NCI-H2171 (cell line): ENCODE measurements at regions not wholly inside any gene's neighbourhood (a gene's known extent, or its start where the extent isn't known, plus 50 kb on each side); places are given as distances from the start of the nearest gene placed in this dataset.
"Not testable (repeated sequence)": the region's sequence is repeated elsewhere in the genome, so short reads cannot be mapped to it uniquely, and the experiment has no call there.

ENCODE experiments used
- DNase-seq: peaks from one replicate; lab custom pipeline; 2025; lab: John Stamatoyannopoulos, UW

- DNase-seq = no peak
Observed at GRCh38 chr2:47295131-47295980, 73.8 kb upstream of the EPCAM start.

- DNase-seq = no peak
Observed at GRCh38 chr2:47293976-47294375, 75.1 kb upstream of the EPCAM start.

GRCh38 chr2:47288864-47289263 lies 80.2 kb upstream of the EPCAM start:
- DNase-seq = no peak

- DNase-seq = no peak
Observed at GRCh38 chr2:47283659-47284058, 85.5 kb upstream of the EPCAM start.

- DNase-seq = no peak
Observed at GRCh38 chr2:47282621-47283272, 86.4 kb upstream of the EPCAM start.

- not testable (repeated sequence) for DNase-seq
Observed at GRCh38 chr2:47279525-47279924, 89.6 kb upstream of the EPCAM start.

- DNase-seq = no peak
Observed at GRCh38 chr2:47277987-47278386, 91.1 kb upstream of the EPCAM start.

- no peak for DNase-seq
Observed at GRCh38 chr2:47277187-47277586, 91.9 kb upstream of the EPCAM start.

GRCh38 chr2:47276061-47276460 lies 93.0 kb upstream of the EPCAM start:
- DNase-seq = no peak

- no peak for DNase-seq
Observed at GRCh38 chr2:47274054-47274782, 94.9 kb upstream of the EPCAM start.

- no peak for DNase-seq
Observed at GRCh38 chr2:47272905-47273758, 96.0 kb upstream of the EPCAM start.

GRCh38 chr2:47272031-47272864 lies 95.9 kb upstream of the CALM2 start:
- DNase-seq = no peak

- DNase-seq = peak; percentile 14
Observed at GRCh38 chr2:47271054-47272000, 95.0 kb upstream of the CALM2 start.

- DNase-seq = no peak
Observed at GRCh38 chr2:47270421-47270820, 94.1 kb upstream of the CALM2 start.

GRCh38 chr2:47269316-47270232 lies 93.3 kb upstream of the CALM2 start:
- no peak for DNase-seq

- DNase-seq = no peak
Observed at GRCh38 chr2:47267711-47268086, 91.4 kb upstream of the CALM2 start.

GRCh38 chr2:47266939-47267710 lies 90.8 kb upstream of the CALM2 start:
- no peak for DNase-seq

- no peak for DNase-seq
Observed at GRCh38 chr2:47265751-47266231, 89.5 kb upstream of the CALM2 start.
